H1 (cell line): ENCODE measurements at regions not wholly inside any gene's neighbourhood (a gene's known extent, or its start where the extent isn't known, plus 50 kb on each side); places are given as distances from the start of the nearest gene placed in this dataset.

Source experiments
- BRCA1 ChIP-seq: IDR thresholded peaks from 2 replicates; pipeline ENCODE4 v1.6.1; 2012; ENCODE audit warnings: low read depth, low read length, improper control_type of control experiment
- CREB1 ChIP-seq: IDR thresholded peaks from 2 replicates; pipeline ENCODE4 v1.6.1; 2012; ENCODE audit warnings: inconsistent platforms
- JUND ChIP-seq: IDR thresholded peaks from 2 replicates; pipeline ENCODE4 v1.6.1; 2011; ENCODE audit warnings: mild to moderate bottlenecking, improper control_type of control experiment, low read length
- KDM4A ChIP-seq: IDR thresholded peaks from one replicate; pipeline ENCODE4 v1.7.1; 2012; ENCODE audit warnings: low read depth, mild to moderate bottlenecking, moderate library complexity, low read length, inconsistent platforms; ENCODE audit not compliant: severe bottlenecking
- MAFK ChIP-seq: IDR thresholded peaks from 2 replicates; pipeline ENCODE4 v1.6.1; 2012; ENCODE audit warnings: low read depth, mild to moderate bottlenecking, improper control_type of control experiment, low read length
- NANOG ChIP-seq: IDR thresholded peaks from 2 replicates; pipeline ENCODE4 v1.6.1; 2011; ENCODE audit warnings: low read length, low read depth, mild to moderate bottlenecking, inconsistent platforms; ENCODE audit not compliant: insufficient read depth, poor library complexity, severe bottlenecking
- POLR2A ChIP-seq, 2 experiments: IDR thresholded peaks; 1 replicate in 1 of 2; 2 replicates in 1 of 2; pipeline ENCODE4 v1.6.1; 2011; ENCODE audit warnings: low read depth in 2 of 2, low read length in 2 of 2, mild to moderate bottlenecking in 2 of 2; ENCODE audit errors: control extremely low read depth in 1 of 2
- POLR2AphosphoS5 ChIP-seq: IDR thresholded peaks from 2 replicates; pipeline ENCODE4 v1.6.1; 2011; ENCODE audit warnings: low read depth, low read length
- TAF7 ChIP-seq: optimal IDR thresholded peaks from 2 replicates; pipeline ENCODE3; 2011; ENCODE audit warnings: low read depth, mild to moderate bottlenecking, inconsistent platforms, low read length, moderate library complexity, borderline replicate concordance
- USF2 ChIP-seq: IDR thresholded peaks from 2 replicates; pipeline ENCODE4 v1.6.1; 2011; ENCODE audit warnings: low read length, improper control_type of control experiment

- TF ChIP-seq MAFK (peak; percentile 56; the same call in 1 of the 2 replicates), JUND (no peak), BRCA1 (no peak), POLR2AphosphoS5 (peak; percentile 30; the same call in 1 of the 2 replicates), CREB1 (no peak), POLR2A (IDR thresholded peaks at IDR 0.05; ENCODE audit: control extremely low read depth in 1 of 2, low read depth in 2 of 2, low read length in 2 of 2) (peak in 1 of 2 experiments; percentile 53; a peak in 1 of 3 replicates), NANOG (no peak), KDM4A (peak; percentile 51), USF2 (no peak), TAF7 (peak; percentile 32)
Observed at GRCh38 chr16:87053016-87053982, 263.9 kb downstream of the C16orf95 start (continued).
